ENCODE measurements at regions not wholly inside any gene's neighbourhood (a gene's known extent, or its start where the extent isn't known, plus 50 kb on each side); places are given as distances from the start of the nearest gene placed in this dataset.

DNA sequence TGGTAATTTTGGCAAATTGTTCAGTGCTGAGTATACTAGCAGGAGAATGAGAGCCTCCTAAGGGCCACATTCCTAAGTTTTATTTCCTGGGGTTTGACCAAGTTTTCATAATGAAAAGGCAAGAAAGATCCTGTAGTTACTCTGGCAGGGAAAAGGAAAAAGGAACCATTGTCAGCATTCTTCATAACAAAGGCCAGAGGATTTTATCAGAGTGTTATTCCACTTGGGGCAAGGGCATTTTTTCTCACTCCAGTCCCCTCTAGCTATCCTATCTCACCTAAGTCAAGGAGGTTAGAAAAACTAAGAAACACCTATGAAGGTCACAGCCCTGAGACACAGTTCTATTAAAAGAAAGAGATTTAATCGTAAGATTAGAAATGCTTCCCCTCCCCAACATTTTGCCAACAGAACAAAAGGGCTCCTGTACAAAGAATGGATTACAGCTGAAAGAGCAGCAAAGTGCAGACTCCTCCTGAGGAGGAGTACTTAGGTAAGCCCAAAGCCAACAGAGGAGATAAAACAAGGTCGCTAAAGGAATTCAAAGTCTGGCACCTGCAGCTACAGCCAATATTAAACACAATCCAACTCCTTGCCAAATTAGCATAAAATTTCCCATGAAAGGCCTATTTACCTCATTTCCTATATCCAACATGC lies 162.4 kb downstream of the GALC start:
- ChIA-PET POLR2A (no interaction called here), CTCF (no interaction called here)
- DNase-seq (ENCODE audit: low read depth, low spot score): no peak
- TF ChIP-seq, protein P1, sequence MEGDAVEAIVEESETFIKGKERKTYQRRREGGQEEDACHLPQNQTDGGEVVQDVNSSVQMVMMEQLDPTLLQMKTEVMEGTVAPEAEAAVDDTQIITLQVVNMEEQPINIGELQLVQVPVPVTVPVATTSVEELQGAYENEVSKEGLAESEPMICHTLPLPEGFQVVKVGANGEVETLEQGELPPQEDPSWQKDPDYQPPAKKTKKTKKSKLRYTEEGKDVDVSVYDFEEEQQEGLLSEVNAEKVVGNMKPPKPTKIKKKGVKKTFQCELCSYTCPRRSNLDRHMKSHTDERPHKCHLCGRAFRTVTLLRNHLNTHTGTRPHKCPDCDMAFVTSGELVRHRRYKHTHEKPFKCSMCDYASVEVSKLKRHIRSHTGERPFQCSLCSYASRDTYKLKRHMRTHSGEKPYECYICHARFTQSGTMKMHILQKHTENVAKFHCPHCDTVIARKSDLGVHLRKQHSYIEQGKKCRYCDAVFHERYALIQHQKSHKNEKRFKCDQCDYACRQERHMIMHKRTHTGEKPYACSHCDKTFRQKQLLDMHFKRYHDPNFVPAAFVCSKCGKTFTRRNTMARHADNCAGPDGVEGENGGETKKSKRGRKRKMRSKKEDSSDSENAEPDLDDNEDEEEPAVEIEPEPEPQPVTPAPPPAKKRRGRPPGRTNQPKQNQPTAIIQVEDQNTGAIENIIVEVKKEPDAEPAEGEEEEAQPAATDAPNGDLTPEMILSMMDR (IDR thresholded peaks at IDR 0.05; ENCODE audit: insufficient read depth, low read length, missing control alignments): no peak
- H3K4me3 ChIP-seq (ENCODE audit: low read depth, low read length): no peak overlapping the region

DNA sequence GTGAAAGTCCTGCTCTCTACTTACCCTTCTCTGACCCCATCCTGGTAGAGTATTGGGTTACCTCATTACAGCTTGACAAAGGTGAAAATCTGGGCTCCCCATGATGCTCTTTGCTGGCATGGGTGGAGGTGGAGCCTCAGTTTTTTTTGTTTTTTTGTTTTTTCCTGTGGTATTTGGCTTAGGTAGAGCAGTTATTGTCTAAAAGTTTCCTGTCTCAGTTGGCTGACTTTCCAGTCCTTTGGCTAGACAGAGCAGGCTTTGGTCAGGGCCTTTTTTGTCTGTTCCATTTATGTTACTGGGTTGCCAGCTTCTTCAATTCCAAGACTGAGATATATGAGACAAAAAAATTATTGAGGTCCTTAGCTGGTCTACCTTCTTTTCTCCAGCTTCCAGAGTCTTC lies 163.4 kb downstream of the GALC start:
- no peak overlapping the region for H3K4me3 ChIP-seq (ENCODE audit: low read depth, low read length)
- ChIA-PET POLR2A (no interaction called here), CTCF (no interaction called here)
- TF ChIP-seq, protein P1 (IDR thresholded peaks at IDR 0.05; ENCODE audit: insufficient read depth, low read length, missing control alignments): no peak
- no peak for DNase-seq (ENCODE audit: low read depth, low spot score)

DNA sequence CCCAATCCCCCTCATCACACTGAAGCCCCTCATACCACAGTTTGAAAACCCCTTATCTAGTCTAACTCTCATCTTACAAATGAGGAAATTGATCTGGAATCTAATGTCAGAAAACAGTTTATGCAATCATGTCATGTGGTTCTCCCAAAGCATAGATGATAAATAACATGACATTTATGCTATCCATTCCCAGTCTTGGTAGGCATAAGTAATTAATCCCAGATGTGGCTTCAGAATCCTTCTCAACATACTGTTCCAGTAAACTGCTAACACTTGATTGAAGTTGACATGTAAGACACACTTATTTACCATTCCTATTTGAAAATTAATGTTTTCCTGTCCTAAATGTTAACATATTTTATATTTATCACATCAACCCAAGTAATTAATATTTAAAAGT lies 168.7 kb downstream of the GALC start:
- no peak for DNase-seq (ENCODE audit: low read depth, low spot score)
- CTCF ChIA-PET: no interaction called here
- TF ChIP-seq, protein P1 (IDR thresholded peaks at IDR 0.05; ENCODE audit: insufficient read depth, low read length, missing control alignments): no peak
- no peak overlapping the region for H3K4me3 ChIP-seq (ENCODE audit: low read depth, low read length)
- POLR2A ChIA-PET: no interaction called here

DNA sequence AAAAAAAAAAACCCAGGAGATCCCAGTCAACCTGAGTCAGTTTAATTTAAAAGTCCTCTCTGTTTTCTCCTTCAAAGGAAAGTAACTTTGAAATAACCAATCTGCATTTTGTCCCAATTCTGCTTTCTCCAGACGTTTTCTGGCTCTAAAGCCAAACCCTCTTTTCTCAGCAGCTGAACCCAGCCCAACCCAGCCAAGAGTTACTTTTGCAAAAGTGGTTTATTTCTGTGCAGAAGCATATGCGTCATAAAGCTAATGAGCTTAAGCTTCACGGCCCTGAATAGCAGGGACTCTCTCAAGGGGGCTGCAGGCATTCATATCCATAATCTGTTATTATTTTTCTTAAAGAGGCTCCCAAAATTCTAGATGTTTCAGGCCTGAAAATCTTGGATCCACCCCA lies 176.6 kb downstream of the GALC start:
- TF ChIP-seq, protein P1 (IDR thresholded peaks at IDR 0.05; ENCODE audit: insufficient read depth, low read length, missing control alignments): no peak
- H3K4me3 ChIP-seq (ENCODE audit: low read depth, low read length): no peak overlapping the region
- DNase-seq (ENCODE audit: low read depth, low spot score): no peak
- CTCF ChIA-PET: interaction anchor here (1.6 kb wide), 1 partner anchor 11 kb away, joined by 3 read pairs; no protein-coding TSS in a partner anchor
- POLR2A ChIA-PET: no interaction called here

DNA sequence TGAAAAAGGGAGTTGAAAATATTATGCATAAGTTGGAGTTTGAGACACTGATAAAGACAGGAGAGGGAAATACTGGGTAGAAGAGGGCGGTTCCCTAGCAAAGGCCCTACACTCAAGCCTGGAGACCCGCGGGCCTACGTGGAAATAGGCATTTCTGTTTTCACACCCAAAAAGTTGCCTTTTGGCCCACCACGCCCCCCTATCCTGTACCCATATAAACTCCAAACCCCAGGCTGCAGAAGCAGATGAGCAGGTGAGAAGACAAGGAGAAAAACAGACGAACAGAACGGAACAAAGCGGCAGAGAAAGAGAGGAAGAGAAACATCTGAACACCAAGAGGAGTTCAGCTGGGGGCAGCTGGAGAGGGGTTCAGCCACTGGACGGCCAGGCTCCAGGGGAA lies 177.9 kb downstream of the GALC start:
- CTCF ChIA-PET: no interaction called here
- TF ChIP-seq, protein P1 (IDR thresholded peaks at IDR 0.05; ENCODE audit: insufficient read depth, low read length, missing control alignments): no peak
- POLR2A ChIA-PET: no interaction called here
- no peak overlapping the region for H3K4me3 ChIP-seq (ENCODE audit: low read depth, low read length)
- no peak for DNase-seq (ENCODE audit: low read depth, low spot score)

DNA sequence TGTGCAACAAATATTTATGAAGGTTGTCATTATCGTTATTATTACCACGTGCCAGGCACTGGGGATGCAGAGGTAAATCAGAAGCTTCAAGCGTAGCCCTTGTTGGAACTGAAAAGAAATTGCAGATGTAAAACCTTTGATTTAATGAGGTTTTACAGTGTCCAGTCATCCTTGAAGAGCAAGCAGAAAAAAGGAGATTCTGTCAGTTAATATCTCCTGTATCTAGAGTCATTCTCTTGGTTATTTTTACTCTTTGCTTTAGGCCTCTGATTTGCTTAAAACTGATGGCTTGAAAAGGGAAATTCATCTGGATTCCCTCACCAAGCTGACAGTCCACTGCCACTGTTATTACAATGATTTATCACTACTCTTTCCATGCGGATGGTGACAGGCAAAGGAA lies 179.3 kb downstream of the GALC start:
- no peak for DNase-seq (ENCODE audit: low read depth, low spot score)
- CTCF ChIA-PET: interaction anchor here (1.0 to 1.5 kb wide), 2 partner anchors 10 to 81 kb away, joined by 3 read pairs; no protein-coding TSS in a partner anchor
- TF ChIP-seq, protein P1 (IDR thresholded peaks at IDR 0.05; ENCODE audit: insufficient read depth, low read length, missing control alignments): no peak
- POLR2A ChIA-PET: no interaction called here
- no peak overlapping the region for H3K4me3 ChIP-seq (ENCODE audit: low read depth, low read length)

Data from AG04449 (cell line).